Neural progenitor cell (in vitro differentiated cells): ENCODE measurements at regions not wholly inside any gene's neighbourhood (a gene's known extent, or its start where the extent isn't known, plus 50 kb on each side); places are given as distances from the start of the nearest gene placed in this dataset.

Source experiments
- EZH2 ChIP-seq: fragments of 200-600 bp; sonication (generic); IDR thresholded peaks from 2 replicates; pipeline ENCODE4 v1.6.1; 2017; ENCODE audit warnings: antibody characterized with exemption, mild to moderate bottlenecking, moderate library complexity
- TF ChIP-seq, protein P1 (sequence below): fragments of 200-600 bp; sonication (generic); IDR thresholded peaks from 2 replicates; pipeline ENCODE4 v1.5.1; 2017; ENCODE audit warnings: antibody characterized with exemption, mild to moderate bottlenecking

DNA sequence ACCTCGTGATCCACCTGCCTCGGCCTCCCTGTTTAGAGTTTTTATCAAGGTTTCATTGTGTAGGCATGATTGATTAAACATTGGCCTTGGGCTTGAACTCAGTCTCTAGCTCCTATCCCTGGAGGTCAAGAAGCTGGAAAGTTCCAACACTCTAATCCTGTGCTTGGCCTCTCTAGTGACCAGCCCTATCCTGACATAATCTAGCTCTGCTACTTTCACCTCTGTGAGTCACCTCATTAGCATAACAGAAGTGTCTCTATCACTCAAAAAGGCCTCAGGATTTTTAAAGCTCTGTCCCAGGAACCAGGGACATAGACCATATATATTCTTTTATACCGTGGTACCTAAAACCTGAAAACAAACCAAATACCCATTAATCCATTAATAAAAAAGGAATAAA is 377.5 kb downstream of the CENPC start:
- TF ChIP-seq EZH2 = no peak
- TF ChIP-seq, protein P1, sequence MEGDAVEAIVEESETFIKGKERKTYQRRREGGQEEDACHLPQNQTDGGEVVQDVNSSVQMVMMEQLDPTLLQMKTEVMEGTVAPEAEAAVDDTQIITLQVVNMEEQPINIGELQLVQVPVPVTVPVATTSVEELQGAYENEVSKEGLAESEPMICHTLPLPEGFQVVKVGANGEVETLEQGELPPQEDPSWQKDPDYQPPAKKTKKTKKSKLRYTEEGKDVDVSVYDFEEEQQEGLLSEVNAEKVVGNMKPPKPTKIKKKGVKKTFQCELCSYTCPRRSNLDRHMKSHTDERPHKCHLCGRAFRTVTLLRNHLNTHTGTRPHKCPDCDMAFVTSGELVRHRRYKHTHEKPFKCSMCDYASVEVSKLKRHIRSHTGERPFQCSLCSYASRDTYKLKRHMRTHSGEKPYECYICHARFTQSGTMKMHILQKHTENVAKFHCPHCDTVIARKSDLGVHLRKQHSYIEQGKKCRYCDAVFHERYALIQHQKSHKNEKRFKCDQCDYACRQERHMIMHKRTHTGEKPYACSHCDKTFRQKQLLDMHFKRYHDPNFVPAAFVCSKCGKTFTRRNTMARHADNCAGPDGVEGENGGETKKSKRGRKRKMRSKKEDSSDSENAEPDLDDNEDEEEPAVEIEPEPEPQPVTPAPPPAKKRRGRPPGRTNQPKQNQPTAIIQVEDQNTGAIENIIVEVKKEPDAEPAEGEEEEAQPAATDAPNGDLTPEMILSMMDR = no peak
